Muscle of leg (tissue), 3 donors: ENCODE measurements at regions not wholly inside any gene's neighbourhood (a gene's known extent, or its start where the extent isn't known, plus 50 kb on each side); places are given as distances from the start of the nearest gene placed in this dataset.
A peak's percentile ranks its signal among the peaks of the same experiment; 100 is the strongest.

ENCODE experiments used
- DNase-seq: peaks from one replicate; pipeline ENCODE4 v3.0.0; 2013
- H3K27ac ChIP-seq: one replicate; pipeline ENCODE4 v1.5.1; 2013; ENCODE audit warnings: mild to moderate bottlenecking, low read length, control low read depth
- H3K27me3 ChIP-seq: one replicate; pipeline ENCODE4 v1.6.1; 2013; ENCODE audit warnings: low read length; ENCODE audit not compliant: control insufficient read depth, insufficient read depth
- H3K36me3 ChIP-seq: one replicate; pipeline ENCODE4 v1.6.1; 2013; ENCODE audit warnings: low read length; ENCODE audit not compliant: control insufficient read depth, insufficient read depth
- H3K4me1 ChIP-seq: one replicate; pipeline ENCODE4 v1.6.1; 2013; ENCODE audit warnings: low read length; ENCODE audit not compliant: control insufficient read depth, insufficient read depth
- H3K4me3 ChIP-seq: one replicate; pipeline ENCODE4 v1.5.1; 2013; ENCODE audit warnings: low read length, control low read depth
- H3K9me3 ChIP-seq: replicated peaks from 2 replicates; pipeline ENCODE4 v1.6.1; 2013; ENCODE audit warnings: low read depth, low read length; ENCODE audit not compliant: control insufficient read depth
- WGBS: methylation state at CpG from one replicate; pipeline ENCODE4 v1.1.5; 2013; ENCODE audit warnings: missing lambda C conversion rate; ENCODE audit not compliant: insufficient coverage; 5-methylcytosine and 5-hydroxymethylcytosine counted together

- no CpG with 5 or more reads among the region's 1 CpG for WGBS
- Histone ChIP-seq H3K9me3 (no peaks in the 10 kb centered on the region), H3K4me1 (no peaks in the 10 kb centered on the region)
Observed at GRCh38 chr3:117181222-117181621, 471.6 kb downstream of the TUSC7 start.

GRCh38 chr3:117184574-117184973 is 475.0 kb downstream of the TUSC7 start:
- H3K27me3 ChIP-seq, result no peaks in the 10 kb centered on the region
- no peak overlapping the region for H3K27ac ChIP-seq
- H3K4me3 ChIP-seq, result no peak overlapping the region
- H3K36me3 ChIP-seq, result no peaks in the 10 kb centered on the region
- 80% methylated on average over 1 of the region's 4 CpGs for WGBS
- no peak for DNase-seq
- H3K9me3 ChIP-seq, result no peaks in the 10 kb centered on the region
- no peaks in the 10 kb centered on the region for H3K4me1 ChIP-seq

More at GRCh38 chr3:117181222-117181621, 471.6 kb downstream of the TUSC7 start:
- Histone ChIP-seq H3K27ac (no peak overlapping the region), H3K36me3 (no peaks in the 10 kb centered on the region), H3K4me3 (no peak overlapping the region), H3K27me3 (no peaks in the 10 kb centered on the region)
- no peak for DNase-seq

- no peak overlapping the region for H3K4me3 ChIP-seq
- WGBS, result no CpG with 5 or more reads among the region's 1 CpG
- DNase-seq, result no peak
- no peaks in the 10 kb centered on the region for H3K4me1 ChIP-seq
- no peaks in the 10 kb centered on the region for H3K9me3 ChIP-seq
- no peaks in the 10 kb centered on the region for H3K36me3 ChIP-seq
- H3K27me3 ChIP-seq, result no peaks in the 10 kb centered on the region
- no peak overlapping the region for H3K27ac ChIP-seq
Observed at GRCh38 chr3:117191245-117191644, 481.7 kb downstream of the TUSC7 start.

DNA sequence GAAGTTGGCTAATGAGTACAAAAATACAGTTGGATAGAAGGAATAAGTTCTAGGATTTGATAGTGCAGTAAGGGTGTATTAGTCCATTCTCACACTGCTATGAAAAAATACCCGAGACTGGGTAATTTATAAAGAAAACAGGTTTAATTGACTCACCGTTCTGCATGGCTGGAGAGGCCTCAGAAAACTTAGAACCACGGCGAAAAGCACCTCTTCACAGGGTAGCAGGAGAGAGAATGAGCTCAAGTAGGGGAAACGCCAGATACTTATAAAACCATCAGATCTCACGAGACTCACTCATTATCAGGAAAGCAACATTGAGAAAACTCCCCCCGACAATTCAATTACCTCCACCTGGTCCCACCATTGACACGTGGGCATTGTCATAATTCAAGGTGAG is 483.3 kb downstream of the TUSC7 start:
- H3K36me3 ChIP-seq, result no peaks in the 10 kb centered on the region
- H3K4me1 ChIP-seq, result no peaks in the 10 kb centered on the region
- no peak for DNase-seq
- H3K4me3 ChIP-seq, result no peak overlapping the region
- whole genome bisulfite sequencing, result 67% methylated on average over 1 of the region's 8 CpGs
- H3K27me3 ChIP-seq, result no peaks in the 10 kb centered on the region
- no peak overlapping the region for H3K27ac ChIP-seq
- H3K9me3 ChIP-seq, result no peaks in the 10 kb centered on the region

- Histone ChIP-seq H3K9me3 (no peaks in the 10 kb centered on the region), H3K36me3 (no peaks in the 10 kb centered on the region), H3K27ac (no peak overlapping the region), H3K4me1 (no peaks in the 10 kb centered on the region), H3K4me3 (no peak overlapping the region), H3K27me3 (no peaks in the 10 kb centered on the region)
- DNase-seq, result no peak
- no CpG with 5 or more reads among the region's 2 CpGs for WGBS
Observed at GRCh38 chr3:117193390-117193789, 483.8 kb downstream of the TUSC7 start.

DNA sequence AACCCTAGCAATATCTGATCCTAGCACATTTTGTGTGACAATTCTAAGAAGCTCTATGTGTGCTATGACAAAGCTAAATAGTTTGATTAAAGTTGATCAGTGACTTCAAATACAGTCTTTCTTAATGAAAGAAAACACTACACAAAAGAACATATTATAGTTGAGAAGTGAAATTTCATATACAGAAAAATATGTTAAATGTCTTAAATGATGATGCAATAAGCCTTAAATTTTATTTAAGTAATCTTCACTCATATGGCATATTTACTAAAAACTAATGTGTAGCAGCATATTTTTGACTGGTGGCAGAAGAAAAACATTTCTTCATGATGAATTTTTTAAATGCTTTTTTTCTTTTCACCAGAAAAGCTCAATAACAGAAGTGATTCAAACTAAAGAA is 485.5 kb downstream of the TUSC7 start:
- no peaks in the 10 kb centered on the region for H3K27me3 ChIP-seq
- DNase-seq, result no peak

DNA sequence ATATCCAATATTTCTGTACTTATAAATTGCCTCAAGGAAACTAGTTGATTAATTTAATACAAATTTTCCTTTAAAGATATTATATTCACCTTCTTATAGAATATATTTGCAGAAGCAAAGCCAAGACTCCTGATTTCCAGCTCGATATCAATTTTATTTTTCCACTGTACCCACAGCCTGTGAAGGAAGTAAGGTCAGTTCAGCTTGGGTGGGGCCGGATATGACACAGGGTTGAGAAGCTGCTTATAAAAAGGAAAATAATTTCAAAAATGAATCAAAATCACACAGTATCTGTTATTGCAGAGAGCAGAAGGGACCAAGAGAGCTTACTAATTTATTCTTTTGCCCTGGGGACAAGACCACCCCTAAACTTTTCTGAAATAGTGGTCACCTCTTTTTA is 491.4 kb downstream of the TUSC7 start:
- DNase-seq, result no peak
- no CpG with 5 or more reads among the region's 2 CpGs for WGBS
- Histone ChIP-seq H3K36me3 (no peaks in the 10 kb centered on the region), H3K4me3 (no peak overlapping the region), H3K4me1 (no peaks in the 10 kb centered on the region), H3K27ac (no peak overlapping the region), H3K9me3 (no peaks in the 10 kb centered on the region), H3K27me3 (no peaks in the 10 kb centered on the region)

More for the DNA sequence above, 485.5 kb downstream of the TUSC7 start:
- Histone ChIP-seq H3K4me3 (no peak overlapping the region), H3K9me3 (no peaks in the 10 kb centered on the region), H3K36me3 (no peaks in the 10 kb centered on the region), H3K4me1 (no peaks in the 10 kb centered on the region), H3K27ac (no peak overlapping the region)

DNA sequence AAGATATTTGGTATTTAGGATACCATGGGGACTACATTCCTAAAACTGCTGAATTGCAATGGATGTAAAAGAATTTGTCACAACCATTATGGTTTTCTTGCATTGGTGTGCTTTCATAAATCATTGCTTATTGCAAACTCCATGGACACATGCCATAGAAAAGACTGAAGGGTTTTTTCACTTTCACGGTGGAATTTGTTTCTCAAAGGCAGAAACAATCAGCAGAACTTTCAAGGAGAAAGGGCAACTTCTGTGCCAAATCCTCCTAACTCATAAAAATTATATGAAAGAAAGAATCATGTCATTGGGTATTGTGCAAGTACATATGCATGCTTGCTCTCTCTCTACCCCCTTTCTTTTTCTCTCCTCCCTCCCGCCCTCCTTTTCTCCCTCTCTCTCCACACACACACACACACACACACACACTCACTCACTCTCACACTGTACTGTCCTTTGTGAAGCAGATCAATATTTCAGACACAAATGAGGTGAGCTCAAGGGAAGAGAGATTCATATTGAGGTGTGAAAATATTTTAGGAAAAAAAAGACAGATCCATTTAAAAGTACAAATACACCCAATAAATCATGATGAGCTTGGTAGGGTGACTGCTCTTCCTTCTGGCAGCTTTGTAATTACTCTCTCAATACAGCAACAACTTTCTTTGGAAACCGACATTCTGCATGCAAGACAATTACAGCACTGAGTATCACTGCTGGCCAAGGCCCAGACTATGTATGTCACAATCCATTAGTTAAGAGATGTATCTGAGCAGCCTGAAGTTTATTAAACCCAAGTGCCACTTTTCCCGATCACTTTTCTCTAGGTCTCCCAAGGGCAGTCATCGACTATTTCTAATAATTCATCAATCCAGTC is 492.6 kb downstream of the TUSC7 start:
- Histone ChIP-seq H3K27ac (no peak overlapping the region), H3K27me3 (no peaks in the 10 kb centered on the region), H3K9me3 (no peaks in the 10 kb centered on the region), H3K4me1 (no peaks in the 10 kb centered on the region), H3K4me3 (no peak overlapping the region), H3K36me3 (no peaks in the 10 kb centered on the region)
- WGBS, result 29% methylated on average over 3 of the region's 5 CpGs
- peak; percentile 22 for DNase-seq

DNA sequence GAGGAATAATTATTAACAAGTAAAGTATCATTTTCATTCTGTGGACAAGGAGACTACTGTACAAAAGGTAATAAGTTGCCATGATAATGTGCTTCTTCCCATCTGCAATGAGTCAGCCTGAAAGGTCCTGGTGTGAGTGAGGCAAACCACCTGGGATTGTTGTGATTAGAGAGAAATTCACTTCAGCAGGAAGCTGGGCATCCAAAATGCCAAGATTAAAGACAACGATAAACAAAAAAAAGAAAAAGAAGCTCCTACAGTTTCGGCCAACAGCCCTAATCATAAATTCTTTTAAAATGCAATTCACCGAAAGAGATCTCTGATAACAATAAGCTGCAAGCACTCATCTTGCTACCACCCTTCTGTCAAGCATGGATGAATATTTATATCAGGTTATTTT is 507.8 kb downstream of the TUSC7 start:
- no peaks in the 10 kb centered on the region for H3K27me3 ChIP-seq
- no peaks in the 10 kb centered on the region for H3K36me3 ChIP-seq
- H3K9me3 ChIP-seq, result no peaks in the 10 kb centered on the region
- no peaks in the 10 kb centered on the region for H3K4me1 ChIP-seq
- no peak overlapping the region for H3K4me3 ChIP-seq
- no peak for DNase-seq
- no CpG with 5 or more reads among the region's 3 CpGs for WGBS
- H3K27ac ChIP-seq, result no peak overlapping the region

- Histone ChIP-seq H3K36me3 (no peaks in the 10 kb centered on the region), H3K4me1 (no peaks in the 10 kb centered on the region), H3K27me3 (no peaks in the 10 kb centered on the region), H3K9me3 (no peaks in the 10 kb centered on the region), H3K27ac (no peak overlapping the region), H3K4me3 (no peak overlapping the region)
- no peak for DNase-seq
- WGBS, result 22% methylated on average over 1 of the region's 5 CpGs
Observed at GRCh38 chr3:117217760-117218316, 508.3 kb downstream of the TUSC7 start.
